IPS-18c (cell line): ENCODE measurements at regions not wholly inside any gene's neighbourhood (a gene's known extent, or its start where the extent isn't known, plus 50 kb on each side); places are given as distances from the start of the nearest gene placed in this dataset.

Experiments used
- H3K4me3 ChIP-seq: 2 replicates; pipeline ENCODE4 v1.7.0; 2013; ENCODE audit warnings: low read depth, mild to moderate bottlenecking, low read length, moderate library complexity; ENCODE audit not compliant: insufficient read depth
- H3K9me3 ChIP-seq: one replicate; pipeline ENCODE4 v1.6.1; 2013; ENCODE audit warnings: mild to moderate bottlenecking, low read length, moderate library complexity; ENCODE audit not compliant: control insufficient read depth, insufficient read depth

GRCh38 chr5:68766952-68767464 lies 326.8 kb upstream of the SLC30A5 start:
- no peaks in the 10 kb centered on the region for H3K9me3 ChIP-seq
- H3K4me3 ChIP-seq = no peak overlapping the region

- H3K4me3 ChIP-seq = no peak overlapping the region
- no peaks in the 10 kb centered on the region for H3K9me3 ChIP-seq
These were observed 323.3 kb upstream of the SLC30A5 start for GRCh38 chr5:68770551-68770950.

DNA sequence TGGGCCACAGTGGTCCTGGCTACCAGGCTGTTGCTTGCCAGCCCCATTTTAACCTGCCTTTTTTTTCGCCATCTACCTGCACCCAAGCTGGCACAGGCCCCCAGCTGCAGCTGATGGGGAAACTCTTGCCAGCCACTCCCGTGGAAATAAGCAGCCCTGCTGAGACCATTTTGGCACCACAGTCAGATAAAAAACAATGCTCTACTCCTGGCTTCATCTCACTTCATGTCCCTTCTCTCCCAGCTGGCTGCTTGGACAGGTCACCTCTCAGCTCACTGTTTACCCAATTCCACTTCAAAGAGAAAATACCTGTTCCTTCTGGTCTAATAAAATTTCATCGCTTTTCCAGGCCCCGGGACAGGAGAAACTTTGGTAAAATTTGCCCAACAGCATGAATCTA lies 322.6 kb upstream of the SLC30A5 start:
- H3K4me3 ChIP-seq = no peak overlapping the region
- no peaks in the 10 kb centered on the region for H3K9me3 ChIP-seq

GRCh38 chr5:68771732-68772131 lies 322.1 kb upstream of the SLC30A5 start:
- H3K9me3 ChIP-seq = no peaks in the 10 kb centered on the region

DNA sequence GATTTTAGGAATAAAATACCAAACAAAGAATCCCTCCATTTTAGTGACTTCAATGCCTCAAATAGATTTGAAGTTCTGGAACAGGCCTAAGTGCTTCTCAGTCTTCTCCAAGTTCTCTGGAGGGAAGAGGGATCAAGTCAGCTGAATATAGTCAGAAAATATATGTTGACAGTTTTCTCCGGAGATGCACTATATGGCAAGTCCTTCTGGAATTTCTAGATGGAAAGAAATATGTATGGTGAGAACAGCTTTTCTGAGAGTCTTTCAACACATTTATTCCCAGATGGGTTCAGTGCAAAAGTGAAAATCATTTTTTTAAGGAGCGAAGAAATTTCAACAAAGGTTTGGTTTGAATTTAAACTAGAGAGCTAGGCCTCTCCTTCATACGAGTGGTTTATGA lies 317.4 kb upstream of the SLC30A5 start:
- H3K9me3 ChIP-seq = no peaks in the 10 kb centered on the region
- H3K4me3 ChIP-seq = no peak overlapping the region

More at GRCh38 chr5:68771732-68772131, 322.1 kb upstream of the SLC30A5 start:
- no peak overlapping the region for H3K4me3 ChIP-seq

DNA sequence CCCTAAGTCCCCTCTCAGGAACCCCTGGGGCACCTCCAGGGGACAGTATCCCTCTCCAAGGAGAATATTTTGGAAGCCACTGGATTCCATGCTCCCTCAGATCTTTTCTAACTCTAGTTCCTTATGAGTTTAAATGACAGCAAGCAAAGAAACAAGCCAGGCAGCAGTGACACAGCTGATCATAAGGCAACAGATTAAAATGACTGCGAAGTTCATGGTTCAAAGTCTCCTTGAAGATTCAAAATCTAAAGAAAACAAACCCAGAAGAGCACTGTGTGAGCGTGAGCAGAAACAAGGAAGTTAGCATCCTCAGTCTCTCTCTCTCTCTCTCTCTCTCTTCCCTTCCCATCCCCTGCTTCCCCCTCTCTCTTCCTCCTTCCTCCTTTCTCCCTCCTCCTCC lies 316.7 kb upstream of the SLC30A5 start:
- Histone ChIP-seq H3K9me3 (no peaks in the 10 kb centered on the region), H3K4me3 (no peak overlapping the region)

GRCh38 chr5:68778484-68778883 lies 315.3 kb upstream of the SLC30A5 start:
- Histone ChIP-seq H3K9me3 (no peaks in the 10 kb centered on the region), H3K4me3 (no peak overlapping the region)

GRCh38 chr5:68780299-68780955 lies 313.4 kb upstream of the SLC30A5 start:
- no peaks in the 10 kb centered on the region for H3K9me3 ChIP-seq
- H3K4me3 ChIP-seq = no peak overlapping the region

DNA sequence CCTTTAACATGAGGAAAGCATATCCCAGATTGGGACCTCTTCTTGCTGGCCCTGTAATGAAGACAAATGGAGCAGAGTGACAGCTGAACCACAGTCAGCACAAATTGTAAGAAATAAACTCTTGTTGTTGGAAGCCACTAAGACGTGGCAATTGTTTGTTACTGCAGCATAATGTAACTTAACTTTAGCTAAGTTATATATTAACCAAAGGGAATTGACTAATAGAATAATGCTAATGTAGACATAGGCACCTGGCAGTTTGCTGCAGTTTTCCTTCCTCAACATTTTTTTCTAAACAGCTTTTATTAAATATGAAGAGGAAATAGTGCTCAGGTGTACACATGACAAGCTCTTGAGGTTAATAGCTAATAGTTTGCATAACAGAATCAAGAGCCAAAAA lies 300.7 kb upstream of the SLC30A5 start:
- Histone ChIP-seq H3K4me3 (no peak overlapping the region), H3K9me3 (peaks cover 6% of the 10 kb centered on the region)

DNA sequence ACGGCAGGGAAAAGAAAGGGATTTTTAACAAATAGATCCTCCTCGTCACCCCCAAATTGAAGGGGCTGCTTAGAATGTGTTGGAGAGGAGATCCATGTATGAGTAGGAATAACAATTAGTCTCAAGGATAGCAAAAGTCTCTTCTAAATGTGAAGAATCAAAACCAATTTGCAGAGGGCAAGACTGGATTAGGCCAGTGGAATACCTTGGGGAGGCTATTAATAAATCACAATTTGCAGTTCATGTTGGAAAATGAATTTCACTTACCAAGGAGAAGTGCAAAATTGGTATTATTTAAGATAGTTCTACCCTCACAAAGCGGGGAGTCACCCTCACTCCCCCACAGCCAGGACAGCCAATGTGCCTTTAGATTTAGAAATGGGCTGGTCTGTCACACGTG lies 299.8 kb upstream of the SLC30A5 start:
- no peak overlapping the region for H3K4me3 ChIP-seq
- peaks cover 6% of the 10 kb centered on the region for H3K9me3 ChIP-seq

DNA sequence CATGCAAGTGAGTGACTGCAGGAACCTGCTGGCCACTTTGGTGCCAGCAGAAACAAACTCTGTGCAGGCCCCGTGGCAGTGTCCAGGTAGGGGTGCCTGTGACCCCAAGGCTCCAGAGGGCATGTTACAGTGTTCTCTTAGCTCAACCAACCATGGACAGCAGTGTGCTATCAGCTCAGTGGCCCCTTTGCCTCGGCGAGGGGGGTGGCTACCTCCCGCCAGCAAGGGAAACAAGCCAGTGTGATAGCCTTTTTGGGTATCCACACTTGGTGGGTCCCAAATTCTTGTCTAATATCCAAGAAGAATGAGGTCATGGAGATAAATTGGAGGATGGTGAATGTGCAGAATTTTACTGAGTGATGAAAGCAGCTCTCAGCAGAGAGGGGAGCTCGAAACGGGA lies 298.6 kb upstream of the SLC30A5 start:
- H3K4me3 ChIP-seq = no peak overlapping the region

DNA sequence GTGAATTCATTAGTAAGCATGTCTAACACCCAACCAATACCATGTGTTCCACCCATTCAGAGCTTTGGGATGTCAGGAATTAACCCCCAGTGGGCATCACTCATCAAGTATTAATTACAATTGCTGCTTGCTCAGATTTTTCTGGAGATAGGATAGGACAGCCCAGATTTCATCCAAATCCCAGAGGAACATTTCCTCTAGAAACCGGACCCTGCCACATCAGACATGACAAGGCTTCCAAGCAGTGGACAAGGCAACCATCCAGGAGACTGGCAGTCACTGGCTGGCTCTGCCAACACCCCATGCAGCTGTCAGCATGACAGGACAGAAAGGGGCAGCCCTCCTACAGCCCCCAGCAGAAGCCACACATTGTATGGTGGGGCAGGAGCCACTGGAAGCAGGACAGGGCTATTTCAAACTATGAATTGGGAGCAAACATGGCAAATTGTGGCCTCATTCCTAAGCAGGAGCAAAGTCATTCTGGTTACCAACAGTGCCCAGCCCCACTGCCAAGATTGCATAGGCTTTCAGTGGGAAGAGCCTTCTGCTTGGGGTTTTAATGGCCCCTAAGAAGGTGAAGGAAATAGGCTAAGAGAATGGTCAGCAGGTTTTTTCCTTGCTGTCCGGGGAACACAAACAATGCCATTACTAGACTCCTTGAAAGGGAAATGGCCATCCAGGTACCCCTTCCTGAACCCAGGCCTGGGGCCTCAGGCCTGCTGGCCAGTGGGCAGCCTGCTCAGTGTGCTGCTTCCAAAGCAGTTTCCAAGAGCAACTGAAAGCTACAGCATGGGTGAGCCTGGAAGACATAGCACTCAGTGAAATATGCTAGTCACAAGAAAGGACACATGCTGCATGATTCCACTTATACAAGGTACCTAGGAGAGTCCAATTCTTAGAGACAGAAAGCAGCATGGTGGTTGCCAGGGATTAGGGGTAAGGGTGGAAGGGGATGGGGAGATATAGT lies 294.7 kb upstream of the SLC30A5 start:
- Histone ChIP-seq H3K9me3 (no peaks in the 10 kb centered on the region), H3K4me3 (no peak overlapping the region)

More for the DNA sequence above, 298.6 kb upstream of the SLC30A5 start:
- peaks cover 2% of the 10 kb centered on the region for H3K9me3 ChIP-seq

DNA sequence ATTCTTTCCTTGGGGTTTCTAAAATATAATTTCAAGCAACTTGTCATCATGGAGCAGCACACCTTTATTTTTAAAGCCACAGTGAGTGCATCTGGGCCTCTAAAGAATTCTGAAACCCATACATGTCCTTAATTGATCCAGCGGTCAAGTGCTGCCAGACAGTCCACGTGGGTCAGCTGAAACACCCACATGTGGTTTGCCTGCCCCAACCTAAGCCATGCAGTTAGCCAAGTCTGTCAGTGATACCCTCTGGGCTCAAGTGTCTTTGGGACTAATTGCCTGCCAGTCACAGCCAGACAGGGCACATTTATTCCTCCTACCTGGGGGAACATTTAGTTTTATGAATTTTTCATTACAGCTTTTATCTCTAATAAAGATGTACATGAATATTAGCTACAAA lies 291.4 kb upstream of the SLC30A5 start:
- H3K9me3 ChIP-seq = no peaks in the 10 kb centered on the region
- H3K4me3 ChIP-seq = no peak overlapping the region

GRCh38 chr5:68803881-68804319 lies 289.9 kb upstream of the SLC30A5 start:
- Histone ChIP-seq H3K9me3 (no peaks in the 10 kb centered on the region), H3K4me3 (no peak overlapping the region)

GRCh38 chr5:68804343-68804742 lies 289.5 kb upstream of the SLC30A5 start:
- Histone ChIP-seq H3K9me3 (no peaks in the 10 kb centered on the region), H3K4me3 (no peak overlapping the region)

GRCh38 chr5:68805444-68805843 lies 288.4 kb upstream of the SLC30A5 start:
- Histone ChIP-seq H3K4me3 (no peak overlapping the region), H3K9me3 (no peaks in the 10 kb centered on the region)

- Histone ChIP-seq H3K4me3 (no peak overlapping the region), H3K9me3 (no peaks in the 10 kb centered on the region)
These were observed 276.2 kb upstream of the SLC30A5 start for GRCh38 chr5:68817632-68818031.
